ENCODE measurements at regions not wholly inside any gene's neighbourhood (a gene's known extent, or its start where the extent isn't known, plus 50 kb on each side); places are given as distances from the start of the nearest gene placed in this dataset.

- TF ChIP-seq, protein P1, sequence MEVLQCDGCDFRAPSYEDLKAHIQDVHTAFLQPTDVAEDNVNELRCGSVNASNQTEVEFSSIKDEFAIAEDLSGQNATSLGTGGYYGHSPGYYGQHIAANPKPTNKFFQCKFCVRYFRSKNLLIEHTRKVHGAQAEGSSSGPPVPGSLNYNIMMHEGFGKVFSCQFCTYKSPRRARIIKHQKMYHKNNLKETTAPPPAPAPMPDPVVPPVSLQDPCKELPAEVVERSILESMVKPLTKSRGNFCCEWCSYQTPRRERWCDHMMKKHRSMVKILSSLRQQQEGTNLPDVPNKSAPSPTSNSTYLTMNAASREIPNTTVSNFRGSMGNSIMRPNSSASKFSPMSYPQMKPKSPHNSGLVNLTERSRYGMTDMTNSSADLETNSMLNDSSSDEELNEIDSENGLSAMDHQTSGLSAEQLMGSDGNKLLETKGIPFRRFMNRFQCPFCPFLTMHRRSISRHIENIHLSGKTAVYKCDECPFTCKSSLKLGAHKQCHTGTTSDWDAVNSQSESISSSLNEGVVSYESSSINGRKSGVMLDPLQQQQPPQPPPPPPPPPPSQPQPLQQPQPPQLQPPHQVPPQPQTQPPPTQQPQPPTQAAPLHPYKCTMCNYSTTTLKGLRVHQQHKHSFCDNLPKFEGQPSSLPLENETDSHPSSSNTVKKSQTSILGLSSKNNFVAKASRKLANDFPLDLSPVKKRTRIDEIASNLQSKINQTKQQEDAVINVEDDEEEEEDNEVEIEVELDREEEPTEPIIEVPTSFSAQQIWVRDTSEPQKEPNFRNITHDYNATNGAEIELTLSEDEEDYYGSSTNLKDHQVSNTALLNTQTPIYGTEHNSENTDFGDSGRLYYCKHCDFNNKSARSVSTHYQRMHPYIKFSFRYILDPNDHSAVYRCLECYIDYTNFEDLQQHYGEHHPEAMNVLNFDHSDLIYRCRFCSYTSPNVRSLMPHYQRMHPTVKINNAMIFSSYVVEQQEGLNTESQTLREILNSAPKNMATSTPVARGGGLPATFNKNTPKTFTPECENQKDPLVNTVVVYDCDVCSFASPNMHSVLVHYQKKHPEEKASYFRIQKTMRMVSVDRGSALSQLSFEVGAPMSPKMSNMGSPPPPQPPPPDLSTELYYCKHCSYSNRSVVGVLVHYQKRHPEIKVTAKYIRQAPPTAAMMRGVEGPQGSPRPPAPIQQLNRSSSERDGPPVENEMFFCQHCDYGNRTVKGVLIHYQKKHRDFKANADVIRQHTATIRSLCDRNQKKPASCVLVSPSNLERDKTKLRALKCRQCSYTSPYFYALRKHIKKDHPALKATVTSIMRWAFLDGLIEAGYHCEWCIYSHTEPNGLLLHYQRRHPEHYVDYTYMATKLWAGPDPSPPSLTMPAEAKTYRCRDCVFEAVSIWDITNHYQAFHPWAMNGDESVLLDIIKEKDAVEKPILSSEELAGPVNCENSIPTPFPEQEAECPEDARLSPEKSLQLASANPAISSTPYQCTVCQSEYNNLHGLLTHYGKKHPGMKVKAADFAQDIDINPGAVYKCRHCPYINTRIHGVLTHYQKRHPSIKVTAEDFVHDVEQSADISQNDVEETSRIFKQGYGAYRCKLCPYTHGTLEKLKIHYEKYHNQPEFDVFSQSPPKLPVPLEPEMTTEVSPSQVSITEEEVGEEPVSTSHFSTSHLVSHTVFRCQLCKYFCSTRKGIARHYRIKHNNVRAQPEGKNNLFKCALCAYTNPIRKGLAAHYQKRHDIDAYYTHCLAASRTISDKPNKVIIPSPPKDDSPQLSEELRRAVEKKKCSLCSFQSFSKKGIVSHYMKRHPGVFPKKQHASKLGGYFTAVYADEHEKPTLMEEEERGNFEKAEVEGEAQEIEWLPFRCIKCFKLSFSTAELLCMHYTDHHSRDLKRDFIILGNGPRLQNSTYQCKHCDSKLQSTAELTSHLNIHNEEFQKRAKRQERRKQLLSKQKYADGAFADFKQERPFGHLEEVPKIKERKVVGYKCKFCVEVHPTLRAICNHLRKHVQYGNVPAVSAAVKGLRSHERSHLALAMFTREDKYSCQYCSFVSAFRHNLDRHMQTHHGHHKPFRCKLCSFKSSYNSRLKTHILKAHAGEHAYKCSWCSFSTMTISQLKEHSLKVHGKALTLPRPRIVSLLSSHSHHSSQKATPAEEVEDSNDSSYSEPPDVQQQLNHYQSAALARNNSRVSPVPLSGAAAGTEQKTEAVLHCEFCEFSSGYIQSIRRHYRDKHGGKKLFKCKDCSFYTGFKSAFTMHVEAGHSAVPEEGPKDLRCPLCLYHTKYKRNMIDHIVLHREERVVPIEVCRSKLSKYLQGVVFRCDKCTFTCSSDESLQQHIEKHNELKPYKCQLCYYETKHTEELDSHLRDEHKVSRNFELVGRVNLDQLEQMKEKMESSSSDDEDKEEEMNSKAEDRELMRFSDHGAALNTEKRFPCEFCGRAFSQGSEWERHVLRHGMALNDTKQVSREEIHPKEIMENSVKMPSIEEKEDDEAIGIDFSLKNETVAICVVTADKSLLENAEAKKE (CRISPR knock-in tag; IDR thresholded peaks at IDR 0.05) = no peak
- TF ChIP-seq ZNF331 (CRISPR knock-in tag; IDR thresholded peaks at IDR 0.05; ENCODE audit: low read depth) = no peak
- TF ChIP-seq CREB1 (CRISPR knock-in tag; IDR thresholded peaks at IDR 0.05; ENCODE audit: low read depth) = no peak
- TF ChIP-seq, protein P2, sequence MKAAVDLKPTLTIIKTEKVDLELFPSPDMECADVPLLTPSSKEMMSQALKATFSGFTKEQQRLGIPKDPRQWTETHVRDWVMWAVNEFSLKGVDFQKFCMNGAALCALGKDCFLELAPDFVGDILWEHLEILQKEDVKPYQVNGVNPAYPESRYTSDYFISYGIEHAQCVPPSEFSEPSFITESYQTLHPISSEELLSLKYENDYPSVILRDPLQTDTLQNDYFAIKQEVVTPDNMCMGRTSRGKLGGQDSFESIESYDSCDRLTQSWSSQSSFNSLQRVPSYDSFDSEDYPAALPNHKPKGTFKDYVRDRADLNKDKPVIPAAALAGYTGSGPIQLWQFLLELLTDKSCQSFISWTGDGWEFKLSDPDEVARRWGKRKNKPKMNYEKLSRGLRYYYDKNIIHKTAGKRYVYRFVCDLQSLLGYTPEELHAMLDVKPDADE (IDR thresholded peaks at IDR 0.05) = no peak
- TF ChIP-seq EZH2 (IDR thresholded peaks at IDR 0.05; ENCODE audit: low read depth, unreplicated experiment) = no peak
Observed at GRCh38 chr2:239871481-239872435, 153.4 kb downstream of the NDUFA10 start (continued).

DNA sequence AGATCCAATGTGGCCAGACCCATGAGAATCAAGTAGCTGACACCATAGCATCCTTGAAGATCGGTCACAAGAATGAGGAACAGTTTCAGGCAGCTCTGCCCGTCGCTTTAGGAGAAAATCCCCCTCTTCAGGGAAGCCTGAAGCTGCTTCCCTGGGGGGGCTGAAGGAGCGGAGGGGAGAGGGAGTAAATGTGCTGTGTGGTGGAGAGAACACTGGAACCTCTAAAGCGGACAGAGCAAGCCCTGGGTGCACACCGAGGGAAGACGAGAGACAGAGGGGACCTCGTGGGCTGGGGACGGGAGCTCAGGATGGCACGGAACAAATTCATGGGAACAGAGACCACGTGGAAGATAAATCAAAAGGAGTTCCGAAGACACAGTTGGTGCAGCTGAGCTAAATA is 154.3 kb downstream of the NDUFA10 start:
- H3K27me3 ChIP-seq (ENCODE audit: insufficient read depth) = no peaks in the 10 kb centered on the region
- H3K79me2 ChIP-seq (replicated peaks; ENCODE audit: insufficient read depth) = no peaks in the 10 kb centered on the region
- H3K36me3 ChIP-seq (ENCODE audit: insufficient read depth) = no peaks in the 10 kb centered on the region
- Mint-ChIP-seq H3K4me3 (no peak overlapping the region), H3K27me3 (ENCODE audit: insufficient read depth, low read depth, poor library complexity) (peaks cover 2% of the 10 kb centered on the region), H3K27ac (no peak overlapping the region), H3K4me1 (peaks cover 7% of the 10 kb centered on the region), H3K36me3 (ENCODE audit: low read depth) (no peaks in the 10 kb centered on the region), H3K9me3 (no peaks in the 10 kb centered on the region)
- H3K9me2 ChIP-seq (ENCODE audit: insufficient read depth) = no peaks in the 10 kb centered on the region; the same call in 1 of the 2 replicates
- H3K4me3 ChIP-seq = no peak overlapping the region
- peaks cover 30% of the 10 kb centered on the region for H3F3A ChIP-seq (replicated peaks; ENCODE audit: low read depth)
- H3K4me1 ChIP-seq (ENCODE audit: insufficient read depth) = no peaks in the 10 kb centered on the region; the same call in 1 of the 2 replicates
- no peak overlapping the region for H2AFZ ChIP-seq
- H4K20me1 ChIP-seq (replicated peaks; ENCODE audit: insufficient read depth) = no peaks in the 10 kb centered on the region
- no peak overlapping the region for H3K4me2 ChIP-seq
- no peak overlapping the region for H3K27ac ChIP-seq (ENCODE audit: low read depth)
- DNase-seq (ENCODE audit: low spot score) (no peak), ATAC-seq (no peak)
- no peak for TF ChIP-seq ZNF114 (CRISPR knock-in tag; IDR thresholded peaks at IDR 0.05)
- no peak for TF ChIP-seq CREB1 (CRISPR knock-in tag; IDR thresholded peaks at IDR 0.05; ENCODE audit: low read depth)
- no peak for TF ChIP-seq ZNF331 (CRISPR knock-in tag; IDR thresholded peaks at IDR 0.05; ENCODE audit: low read depth)
- TF ChIP-seq POLR2AphosphoS5 (IDR thresholded peaks at IDR 0.05; ENCODE audit: low read depth) = no peak
- no peak for TF ChIP-seq CTCF (conservative IDR thresholded peaks at IDR 0.05; ENCODE audit: low read depth in 2 of 2)
